A204.1 (cell line): ENCODE measurements at regions not wholly inside any gene's neighbourhood (a gene's known extent, or its start where the extent isn't known, plus 50 kb on each side); places are given as distances from the start of the nearest gene placed in this dataset.
"Not testable (repeated sequence)": the region's sequence is repeated elsewhere in the genome, so short reads cannot be mapped to it uniquely, and the experiment has no call there.

Source experiments
- FAIRE-seq: peaks from 2 replicates; lab custom pipeline; 2012; peaks lifted over from hg19 to GRCh38; lab: Jason Lieb, UNC

GRCh38 chr12:76177821-76178220, 93.3 kb upstream of the NAP1L1 start:
- no peak for FAIRE-seq

GRCh38 chr12:76176940-76177339, 92.5 kb upstream of the NAP1L1 start:
- no peak for FAIRE-seq

- not testable (repeated sequence) for FAIRE-seq
Measured at GRCh38 chr12:76175946-76176345, 91.5 kb upstream of the NAP1L1 start.

- FAIRE-seq, result no peak
Measured at GRCh38 chr12:76173756-76174155, 89.3 kb upstream of the NAP1L1 start.

- no peak for FAIRE-seq
Measured at GRCh38 chr12:76158518-76159321, 74.2 kb upstream of the NAP1L1 start.

GRCh38 chr12:76156726-76157125, 72.2 kb upstream of the NAP1L1 start:
- FAIRE-seq, result no peak

GRCh38 chr12:76156314-76156713, 71.8 kb upstream of the NAP1L1 start:
- FAIRE-seq, result no peak

- no peak for FAIRE-seq
Measured at GRCh38 chr12:76155157-76155670, 70.7 kb upstream of the NAP1L1 start.

- no peak for FAIRE-seq
Measured at GRCh38 chr12:76153616-76154015, 69.1 kb upstream of the NAP1L1 start.

GRCh38 chr12:76152181-76152807, 67.8 kb upstream of the NAP1L1 start:
- no peak for FAIRE-seq

GRCh38 chr12:76144245-76144549, 59.7 kb upstream of the NAP1L1 start:
- FAIRE-seq, result no peak

GRCh38 chr12:76143343-76144244, 59.1 kb upstream of the NAP1L1 start:
- no peak for FAIRE-seq

- FAIRE-seq, result no peak
Measured at GRCh38 chr12:76142305-76142704, 57.8 kb upstream of the NAP1L1 start.

GRCh38 chr12:76138656-76139055, 54.2 kb upstream of the NAP1L1 start:
- no peak for FAIRE-seq

GRCh38 chr12:76137606-76138005, 53.1 kb upstream of the NAP1L1 start:
- no peak for FAIRE-seq

GRCh38 chr12:76135456-76135855, 51.0 kb upstream of the NAP1L1 start:
- FAIRE-seq, result no peak
